Left renal cortex interstitium (tissue), 4 donors: ENCODE measurements at regions not wholly inside any gene's neighbourhood (a gene's known extent, or its start where the extent isn't known, plus 50 kb on each side); places are given as distances from the start of the nearest gene placed in this dataset.

Experiments used
- DNase-seq, 4 donors: peaks; one replicate each; pipeline ENCODE4 v3.0.0-alpha.2; 2013; ENCODE audit warnings: low read depth in 4 of 4, low spot score in 2 of 4, missing footprints in 1 of 4

GRCh38 chr12:59839514-59839913 lies 243.7 kb downstream of the SLC16A7 start:
- DNase-seq: no peak

- no peak for DNase-seq
These were observed 247.5 kb downstream of the SLC16A7 start for GRCh38 chr12:59843260-59843843.

- no peak for DNase-seq
These were observed 248.9 kb downstream of the SLC16A7 start for GRCh38 chr12:59844750-59845149.

DNA sequence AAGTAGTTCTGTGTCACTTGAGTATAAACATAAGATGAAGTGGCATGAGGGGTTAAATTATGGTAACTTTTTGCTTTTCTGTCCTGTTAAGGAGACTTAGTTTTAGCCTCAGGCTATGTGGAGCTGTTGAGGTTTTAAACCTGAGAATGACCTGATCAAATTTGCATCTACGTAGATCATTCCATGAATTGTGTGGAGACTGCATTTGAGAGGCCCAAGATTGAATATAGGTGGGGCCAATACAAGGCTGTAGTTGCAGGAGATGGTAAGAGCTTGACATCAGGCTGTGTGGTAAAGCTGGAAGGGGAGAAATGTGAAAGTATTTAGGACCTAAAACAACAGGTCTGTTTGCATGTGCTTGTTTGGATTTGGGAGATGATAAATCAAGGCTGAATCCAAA lies 249.5 kb downstream of the SLC16A7 start:
- no peak for DNase-seq

- DNase-seq: no peak
These were observed 251.3 kb downstream of the SLC16A7 start for GRCh38 chr12:59847127-59847526.

GRCh38 chr12:59850268-59850667 lies 254.4 kb downstream of the SLC16A7 start:
- DNase-seq: no peak

DNA sequence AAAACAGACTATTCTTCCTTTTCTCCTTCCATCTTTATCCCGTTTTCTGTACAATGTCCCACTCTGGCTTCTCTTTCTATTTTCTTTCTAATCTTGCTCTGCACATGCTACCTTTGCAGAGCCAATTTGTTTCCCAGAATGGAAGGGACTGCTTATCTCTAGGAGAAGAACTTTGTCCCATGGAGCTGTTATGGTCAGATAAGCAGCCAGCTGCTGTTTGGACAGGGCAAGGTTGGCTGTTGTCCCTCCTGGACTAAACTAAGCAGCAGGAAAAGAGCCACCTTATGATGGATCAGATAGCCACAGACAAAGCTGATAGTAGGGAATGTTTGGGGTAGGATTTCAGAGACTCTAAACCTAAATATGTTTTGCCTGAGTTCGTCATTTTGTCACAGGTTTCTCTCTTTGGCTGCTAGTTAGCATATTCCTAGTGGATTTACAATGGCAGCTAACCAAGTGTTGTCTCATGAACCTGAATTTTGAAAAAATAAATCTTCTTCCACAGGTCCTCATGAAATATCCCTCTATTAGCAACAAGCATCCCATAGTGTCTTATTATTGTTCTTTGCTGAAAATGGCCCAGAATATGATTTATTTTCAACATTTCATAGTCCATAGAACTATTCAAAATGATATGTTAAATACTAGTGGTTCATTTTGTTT lies 262.8 kb downstream of the SLC16A7 start:
- no peak for DNase-seq

DNA sequence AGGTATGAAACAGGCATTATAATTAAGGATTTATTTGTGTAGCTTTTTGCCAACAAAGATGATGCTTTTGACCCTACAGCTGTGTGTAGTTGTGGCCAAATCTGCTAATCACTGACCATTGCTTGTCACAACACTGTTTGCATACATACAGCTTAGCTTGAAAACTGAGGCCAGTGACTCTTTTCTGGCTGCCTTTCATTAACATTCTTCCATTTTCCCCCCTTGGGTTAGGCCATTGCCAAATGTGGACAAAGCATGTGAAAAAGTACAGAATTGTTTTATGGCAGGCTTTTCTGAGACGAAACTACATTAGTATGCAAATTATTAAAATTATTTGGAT lies 263.3 kb downstream of the SLC16A7 start:
- DNase-seq: no peak

GRCh38 chr12:59861635-59862034 lies 265.8 kb downstream of the SLC16A7 start:
- DNase-seq: no peak

DNA sequence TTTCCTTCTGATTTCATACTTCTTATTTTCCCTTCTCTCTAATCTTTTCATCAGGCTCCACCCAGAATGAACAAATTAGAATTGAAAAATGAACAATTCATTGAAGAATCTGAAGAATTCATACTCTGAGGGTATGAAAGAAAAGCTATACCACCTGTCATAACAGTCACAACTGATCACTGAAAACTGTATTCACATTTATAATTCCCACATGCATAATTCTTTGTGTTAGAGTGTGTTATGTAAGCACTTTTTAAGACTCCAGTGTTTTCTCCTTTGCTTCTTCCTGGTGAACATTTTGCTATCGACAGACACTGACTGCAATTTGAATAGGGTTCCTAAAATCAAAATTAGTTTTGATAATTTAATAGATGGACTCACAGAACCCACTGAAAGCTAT lies 271.2 kb downstream of the SLC16A7 start:
- DNase-seq: no peak

DNA sequence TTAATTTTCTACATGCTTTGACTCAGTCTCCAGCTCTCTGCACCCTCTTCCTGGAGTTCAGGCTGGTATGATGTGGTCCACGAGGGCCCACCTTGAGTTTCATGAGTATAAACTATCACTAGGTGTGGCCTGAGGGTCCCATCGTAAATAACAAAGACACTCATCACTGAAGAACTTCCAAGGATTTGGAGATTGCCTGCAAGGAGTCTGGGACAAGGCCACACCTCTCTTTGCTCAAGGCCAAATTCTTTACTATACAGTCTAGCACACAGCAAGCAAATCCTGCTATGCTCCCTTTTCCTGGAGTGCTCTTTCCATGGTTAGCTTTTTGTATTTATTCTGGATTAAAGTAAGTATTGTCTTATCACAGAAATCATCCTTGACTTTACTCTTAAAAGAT lies 271.9 kb downstream of the SLC16A7 start:
- DNase-seq: no peak

DNA sequence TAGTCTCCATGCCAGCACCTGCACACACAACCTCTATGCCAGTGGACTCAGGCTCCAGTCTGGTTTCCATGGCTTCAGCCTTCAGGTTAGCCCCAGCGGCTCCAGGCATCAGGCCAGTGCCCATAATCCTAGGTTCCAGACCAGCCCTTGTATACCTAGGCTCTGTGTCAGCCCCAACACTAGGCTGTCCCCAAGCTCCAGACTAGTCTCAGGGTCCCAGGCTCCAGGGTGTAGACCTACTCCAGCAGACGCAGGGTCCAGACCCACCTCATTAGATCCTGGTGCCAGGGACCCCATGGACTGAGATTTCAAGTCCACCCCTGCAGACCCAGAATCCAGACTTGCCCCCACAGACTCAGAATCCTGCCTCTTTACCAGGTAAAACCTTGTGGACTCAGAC lies 275.9 kb downstream of the SLC16A7 start:
- DNase-seq: no peak

- no peak for DNase-seq
These were observed 277.3 kb downstream of the SLC16A7 start for GRCh38 chr12:59873136-59873535.

- no peak for DNase-seq
These were observed 279.0 kb downstream of the SLC16A7 start for GRCh38 chr12:59874781-59875180.

DNA sequence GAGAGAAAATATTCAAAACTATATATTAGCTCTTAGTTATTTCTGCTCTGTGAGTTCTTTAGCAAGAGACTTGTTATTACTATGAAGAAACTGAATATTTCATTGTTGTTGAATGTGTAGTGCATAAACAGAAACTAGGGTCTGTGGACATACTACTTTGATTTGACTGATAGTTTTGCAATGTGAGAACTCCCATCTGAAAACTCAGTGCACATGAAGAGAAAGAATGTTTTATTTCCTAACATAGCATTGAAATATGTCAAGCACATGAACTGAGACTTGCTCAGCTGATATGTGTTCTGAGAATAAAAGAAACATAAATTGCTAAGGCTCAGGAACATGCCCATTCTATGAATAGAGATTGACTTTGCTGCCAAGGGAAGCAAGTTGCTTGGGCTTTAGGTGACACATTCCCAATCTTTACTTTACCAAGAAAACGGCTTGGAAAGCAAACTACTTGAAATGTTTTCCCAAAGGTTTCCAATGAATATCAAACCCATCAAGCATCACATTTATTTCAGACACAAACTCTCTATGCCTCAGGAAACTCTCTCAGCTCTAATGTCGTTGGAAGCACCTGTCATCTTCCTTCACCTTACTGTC lies 290.4 kb downstream of the SLC16A7 start:
- no peak for DNase-seq

- DNase-seq: no peak
These were observed 291.3 kb downstream of the SLC16A7 start for GRCh38 chr12:59887178-59887577.

GRCh38 chr12:59890896-59891579 lies 295.2 kb downstream of the SLC16A7 start:
- DNase-seq: no peak

- no peak for DNase-seq
These were observed 299.4 kb downstream of the SLC16A7 start for GRCh38 chr12:59895166-59895775.

DNA sequence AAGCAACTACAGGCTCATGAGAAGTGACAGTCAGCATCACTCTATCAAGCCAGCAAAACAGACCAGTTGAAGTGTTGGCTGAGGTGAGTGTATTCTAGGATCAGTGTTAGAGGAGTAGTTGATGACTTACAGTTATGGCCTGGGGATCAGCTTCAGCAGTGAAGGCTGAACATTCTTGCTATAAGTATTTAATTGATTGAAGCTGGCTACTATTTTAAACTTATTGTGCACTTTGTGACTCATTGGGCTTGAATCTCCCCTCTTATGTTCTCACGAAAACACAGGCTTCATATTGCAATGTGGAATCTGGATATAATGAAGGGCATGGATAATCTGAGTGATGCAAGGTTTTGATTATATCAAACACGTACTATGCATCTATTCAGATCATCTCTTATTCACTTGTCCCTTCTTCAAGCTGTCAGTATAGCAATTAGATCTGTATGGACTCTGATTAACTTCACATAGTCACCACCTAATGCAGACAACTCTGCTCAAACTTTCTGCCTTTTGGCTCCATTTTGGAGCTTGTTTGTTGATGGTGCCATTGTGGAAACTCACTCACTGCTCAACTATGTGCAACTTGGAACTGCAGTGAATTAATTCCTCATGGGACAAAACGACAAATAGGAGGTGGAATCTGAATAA lies 309.2 kb downstream of the SLC16A7 start:
- DNase-seq: no peak

GRCh38 chr12:59911516-59911915 lies 315.7 kb downstream of the SLC16A7 start:
- DNase-seq: no peak

DNA sequence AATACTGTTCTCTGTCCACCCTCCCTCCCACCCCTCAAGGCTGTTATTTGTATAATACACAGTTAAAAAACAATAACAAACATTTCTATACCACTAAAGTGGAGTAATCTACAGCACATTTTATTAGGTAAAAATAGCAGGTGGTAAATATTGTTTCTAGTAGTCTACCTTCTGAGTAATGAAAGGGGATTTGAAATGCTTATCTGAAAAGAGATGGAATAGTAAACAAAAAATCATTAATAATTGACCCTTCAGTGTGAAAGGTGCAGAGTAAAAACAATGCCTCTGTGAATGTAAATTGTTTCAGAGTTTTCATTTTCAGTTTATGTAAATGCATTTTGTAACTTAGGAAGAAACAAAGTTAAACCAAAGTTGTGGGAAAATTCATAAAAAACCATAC lies 321.2 kb downstream of the SLC16A7 start:
- no peak for DNase-seq
